ENCODE measurements at regions not wholly inside any gene's neighbourhood (a gene's known extent, or its start where the extent isn't known, plus 50 kb on each side); places are given as distances from the start of the nearest gene placed in this dataset.
A peak's percentile ranks its signal among the peaks of the same experiment; 100 is the strongest.

DNA sequence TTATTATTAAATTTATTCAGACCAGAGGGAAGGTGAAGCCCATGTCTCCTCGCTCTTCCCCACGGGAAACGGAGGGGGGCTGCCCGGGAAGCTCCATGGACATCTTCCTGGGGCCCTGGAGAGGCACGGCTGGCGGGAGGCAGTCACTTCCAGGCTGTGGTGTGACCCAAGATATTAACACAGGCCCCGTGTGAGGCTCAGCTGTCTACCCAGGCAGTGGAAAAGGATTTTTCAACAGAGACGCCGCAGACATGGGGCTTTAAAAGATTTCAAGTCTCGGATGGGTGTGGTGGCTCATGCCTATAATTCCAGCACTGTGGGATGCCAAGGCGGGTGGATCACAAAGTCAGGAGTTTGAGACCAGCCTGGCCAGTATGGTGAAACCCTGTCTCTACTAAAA, 117.9 kb downstream of the ERMARD start:
- no peaks in the 10 kb centered on the region for H3K27me3 ChIP-seq (replicated peaks)
- H3K27ac ChIP-seq: no peak overlapping the region
- H3K9me3 ChIP-seq (replicated peaks): 0 out of 2 replicates have a peak, but pooled peaks cover 2% of the 10 kb centered on the region
- no peak overlapping the region for H3K4me3 ChIP-seq
- no peaks in the 10 kb centered on the region for H3K4me1 ChIP-seq (replicated peaks)
- peak in 1 of 2 experiments; percentile 32 for DNase-seq (ENCODE audit: low read depth in 1 of 2, low spot score in 2 of 2)
- H3K36me3 ChIP-seq: no peaks in the 10 kb centered on the region

GRCh38 chr6:169868458-169868857, 117.0 kb downstream of the ERMARD start:
- no peaks in the 10 kb centered on the region for H3K27me3 ChIP-seq (replicated peaks)
- no peak overlapping the region for H3K4me3 ChIP-seq
- peak in 1 of 2 experiments; percentile 31 for DNase-seq (ENCODE audit: low read depth in 1 of 2, low spot score in 2 of 2)
- no peaks in the 10 kb centered on the region for H3K36me3 ChIP-seq
- H3K9me3 ChIP-seq (replicated peaks): 0 out of 2 replicates have a peak, but pooled peaks cover 2% of the 10 kb centered on the region
- H3K27ac ChIP-seq: no peak overlapping the region
- no peaks in the 10 kb centered on the region for H3K4me1 ChIP-seq (replicated peaks)

- Histone ChIP-seq H3K9me3 (replicated peaks) (0 out of 2 replicates have a peak, but pooled peaks cover 2% of the 10 kb centered on the region), H3K27me3 (replicated peaks) (no peaks in the 10 kb centered on the region), H3K36me3 (no peaks in the 10 kb centered on the region), H3K27ac (no peak overlapping the region), H3K4me3 (no peak overlapping the region), H3K4me1 (replicated peaks) (no peaks in the 10 kb centered on the region)
- DNase-seq (ENCODE audit: low read depth in 1 of 2, low spot score in 2 of 2): peak in 1 of 2 experiments; percentile 35
Observed at GRCh38 chr6:169867751-169868191, 116.3 kb downstream of the ERMARD start.

DNA sequence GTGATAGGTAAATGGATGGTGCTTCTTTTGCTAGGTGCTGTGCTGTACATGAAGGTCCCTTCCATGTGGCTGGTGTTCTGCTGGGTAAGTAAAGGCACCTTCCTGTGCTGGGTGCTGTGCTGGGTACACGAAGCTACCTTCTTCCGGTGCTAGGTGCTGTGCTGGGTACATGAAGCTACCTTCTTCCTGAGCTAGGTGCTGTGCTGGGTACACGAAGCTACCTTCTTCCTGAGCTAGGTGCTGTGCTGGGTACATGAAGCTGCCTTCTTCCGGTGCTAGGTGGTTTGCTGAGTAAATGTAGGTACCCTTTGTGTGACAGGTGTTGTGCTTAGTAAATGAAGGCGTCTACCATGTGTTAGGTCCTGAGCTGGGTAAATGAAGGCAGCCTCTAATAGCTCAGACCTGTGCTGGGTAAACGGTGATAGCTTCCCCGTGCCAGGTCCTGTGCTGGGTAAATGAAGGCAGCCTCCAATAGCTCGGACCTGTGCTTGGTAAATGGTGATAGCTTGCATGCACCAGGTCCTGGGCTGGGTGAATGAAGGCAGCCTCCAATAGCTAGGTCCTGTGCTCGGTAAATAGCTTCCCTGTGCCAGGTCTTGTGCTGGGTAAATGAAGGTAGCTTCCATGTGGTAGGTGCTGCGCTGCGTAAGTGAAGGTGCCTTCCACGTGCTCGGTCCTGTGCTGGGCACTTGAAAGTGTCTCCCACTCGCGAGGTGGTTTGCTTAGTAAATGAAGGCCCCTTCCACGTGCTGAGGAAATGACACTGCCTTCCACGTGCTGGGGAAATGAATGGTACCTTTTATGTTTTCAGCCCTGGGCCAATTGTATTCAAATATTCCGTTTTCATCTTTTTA, 115.5 kb downstream of the ERMARD start:
- H3K27me3 ChIP-seq (replicated peaks): no peaks in the 10 kb centered on the region
- no peaks in the 10 kb centered on the region for H3K4me1 ChIP-seq (replicated peaks)
- no peak overlapping the region for H3K27ac ChIP-seq
- H3K9me3 ChIP-seq (replicated peaks): 0 out of 2 replicates have a peak, but pooled peaks cover 2% of the 10 kb centered on the region
- no peak overlapping the region for H3K4me3 ChIP-seq
- peak in 1 of 2 experiments; percentile 24 for DNase-seq (ENCODE audit: low read depth in 1 of 2, low spot score in 2 of 2)
- no peaks in the 10 kb centered on the region for H3K36me3 ChIP-seq

DNA sequence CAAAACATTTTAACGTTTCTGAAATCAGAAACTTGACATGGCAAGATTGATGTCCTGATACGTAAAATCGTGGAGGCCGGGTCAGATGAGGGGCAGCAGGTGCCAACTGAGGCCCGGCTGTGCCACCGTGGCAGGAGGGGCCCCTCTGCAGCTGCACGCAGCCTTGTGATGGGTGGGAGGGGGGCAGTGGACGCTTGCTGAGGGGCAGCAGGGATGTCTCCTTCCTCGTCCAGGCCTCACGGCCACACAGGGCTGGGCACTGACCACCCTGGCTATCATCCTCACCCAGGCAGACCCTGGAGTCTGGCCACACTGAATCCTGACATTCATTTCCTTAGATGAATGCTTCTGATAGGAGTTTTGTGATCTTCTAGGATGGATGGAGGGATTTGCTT, 114.7 kb downstream of the ERMARD start:
- Histone ChIP-seq H3K27ac (no peak overlapping the region), H3K36me3 (no peaks in the 10 kb centered on the region), H3K4me3 (no peak overlapping the region), H3K4me1 (replicated peaks) (no peaks in the 10 kb centered on the region), H3K9me3 (replicated peaks) (0 out of 2 replicates have a peak, but pooled peaks cover 2% of the 10 kb centered on the region), H3K27me3 (replicated peaks) (no peaks in the 10 kb centered on the region)
- DNase-seq (ENCODE audit: low read depth in 1 of 2, low spot score in 2 of 2): peak in 1 of 2 experiments; percentile 38

DNA sequence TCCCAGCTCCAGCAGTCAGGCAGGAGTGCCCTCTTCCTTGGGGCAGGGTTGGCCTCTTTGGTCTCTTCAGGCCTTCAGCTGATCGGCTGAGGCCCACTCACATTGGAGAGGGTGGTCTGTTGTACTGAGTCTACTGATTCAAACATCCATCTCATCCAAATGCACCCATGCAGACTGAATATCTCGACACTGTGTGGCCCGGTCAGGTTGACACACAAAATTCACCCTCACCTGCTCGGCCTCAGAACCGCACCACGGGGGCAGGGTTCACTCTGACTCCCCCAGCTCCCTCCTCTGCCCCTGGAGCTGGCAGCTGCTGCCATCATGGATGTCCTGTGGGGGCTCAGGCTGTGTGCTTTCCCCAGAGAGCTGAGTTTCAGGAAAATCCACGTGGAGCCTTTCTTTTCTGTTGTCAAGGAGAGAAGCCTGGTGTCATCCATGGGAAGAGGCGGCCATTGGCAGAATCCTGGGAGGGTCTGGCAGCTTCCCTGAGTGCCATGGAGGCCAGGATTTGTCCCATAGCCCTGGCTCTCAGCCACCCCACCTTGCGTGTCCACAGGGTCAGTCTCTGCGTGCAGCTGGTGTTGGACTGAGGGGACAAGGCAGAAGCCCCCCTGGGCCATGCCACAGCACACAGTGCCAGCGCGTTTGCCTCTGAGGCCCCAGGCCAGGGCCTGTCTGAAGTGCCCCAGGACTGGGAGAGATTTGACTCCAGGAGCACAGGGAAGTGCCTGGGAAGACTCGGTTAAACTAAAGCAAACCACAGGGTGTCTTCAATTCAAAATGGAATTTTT, 114.1 kb downstream of the ERMARD start:
- 0 out of 2 replicates have a peak, but pooled peaks cover 5% of the 10 kb centered on the region for H3K9me3 ChIP-seq (replicated peaks)

GRCh38 chr6:169864148-169865020, 113.0 kb downstream of the ERMARD start:
- DNase-seq (ENCODE audit: low read depth in 1 of 2, low spot score in 2 of 2): peak in 1 of 2 experiments; percentile 33
- H3K27me3 ChIP-seq (replicated peaks): no peaks in the 10 kb centered on the region
- H3K4me3 ChIP-seq: no peak overlapping the region
- H3K4me1 ChIP-seq (replicated peaks): no peaks in the 10 kb centered on the region
- no peaks in the 10 kb centered on the region for H3K36me3 ChIP-seq
- H3K27ac ChIP-seq: no peak overlapping the region
- 0 out of 2 replicates have a peak, but pooled peaks cover 5% of the 10 kb centered on the region for H3K9me3 ChIP-seq (replicated peaks)

More for the DNA sequence above, 114.1 kb downstream of the ERMARD start:
- H3K27me3 ChIP-seq (replicated peaks): no peaks in the 10 kb centered on the region
- H3K27ac ChIP-seq: no peak overlapping the region
- no peaks in the 10 kb centered on the region for H3K36me3 ChIP-seq
- DNase-seq (ENCODE audit: low read depth in 1 of 2, low spot score in 2 of 2): peak in 1 of 2 experiments; percentile 30
- no peak overlapping the region for H3K4me3 ChIP-seq
- H3K4me1 ChIP-seq (replicated peaks): no peaks in the 10 kb centered on the region

GRCh38 chr6:169863710-169864109, 112.3 kb downstream of the ERMARD start:
- Histone ChIP-seq H3K36me3 (no peaks in the 10 kb centered on the region), H3K4me1 (replicated peaks) (no peaks in the 10 kb centered on the region), H3K9me3 (replicated peaks) (0 out of 2 replicates have a peak, but pooled peaks cover 5% of the 10 kb centered on the region), H3K27me3 (replicated peaks) (no peaks in the 10 kb centered on the region), H3K4me3 (no peak overlapping the region), H3K27ac (no peak overlapping the region)
- DNase-seq (ENCODE audit: low read depth in 1 of 2, low spot score in 2 of 2): no peak

DNA sequence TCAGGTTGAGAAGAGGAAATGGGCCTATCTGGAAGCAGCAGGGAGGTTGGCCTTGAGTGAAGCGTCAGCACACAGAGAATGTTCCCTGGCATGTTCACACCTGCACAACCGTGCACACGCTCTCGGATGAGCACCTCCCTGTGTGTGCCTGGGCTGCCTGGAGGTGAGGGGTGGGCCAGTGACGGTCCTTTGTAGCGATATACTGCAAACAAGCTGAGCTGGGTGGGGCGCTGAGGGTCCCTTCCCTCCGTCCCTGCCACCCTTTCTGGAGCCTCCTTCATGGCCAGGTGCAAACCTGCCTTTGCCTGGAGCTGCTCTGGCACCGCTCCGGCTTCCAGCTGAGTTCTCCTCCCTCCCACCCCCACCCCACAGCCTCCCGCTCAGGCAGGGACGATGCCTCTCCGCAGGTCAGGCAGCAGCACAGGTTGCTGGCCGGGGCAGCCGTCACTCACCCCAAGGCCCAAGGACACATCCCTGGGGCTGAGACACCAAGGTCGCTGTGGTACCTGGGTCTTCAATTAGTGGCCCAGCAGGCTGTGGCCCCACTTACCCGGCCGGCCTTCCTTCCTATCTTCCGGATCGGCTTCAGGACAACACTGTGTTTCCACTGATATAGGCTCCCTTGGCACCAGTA, 111.6 kb downstream of the ERMARD start:
- H3K9me3 ChIP-seq (replicated peaks): 0 out of 2 replicates have a peak, but pooled peaks cover 5% of the 10 kb centered on the region
- no peaks in the 10 kb centered on the region for H3K4me1 ChIP-seq (replicated peaks)
- no peaks in the 10 kb centered on the region for H3K27me3 ChIP-seq (replicated peaks)
- no peak overlapping the region for H3K27ac ChIP-seq
- H3K36me3 ChIP-seq: no peaks in the 10 kb centered on the region
- DNase-seq (ENCODE audit: low read depth in 1 of 2, low spot score in 2 of 2): peak in 1 of 2 experiments; percentile 22
- no peak overlapping the region for H3K4me3 ChIP-seq

- H3K36me3 ChIP-seq: no peaks in the 10 kb centered on the region
- no peaks in the 10 kb centered on the region for H3K4me1 ChIP-seq (replicated peaks)
- no peak overlapping the region for H3K27ac ChIP-seq
- no peaks in the 10 kb centered on the region for H3K27me3 ChIP-seq (replicated peaks)
- H3K9me3 ChIP-seq (replicated peaks): 0 out of 2 replicates have a peak, but pooled peaks cover 5% of the 10 kb centered on the region
- DNase-seq (ENCODE audit: low read depth in 1 of 2, low spot score in 2 of 2): peak in 1 of 2 experiments; percentile 21
- no peak overlapping the region for H3K4me3 ChIP-seq
Observed at GRCh38 chr6:169862043-169862891, 110.8 kb downstream of the ERMARD start.

GRCh38 chr6:169861431-169862042, 110.1 kb downstream of the ERMARD start:
- no peaks in the 10 kb centered on the region for H3K4me1 ChIP-seq (replicated peaks)

More at GRCh38 chr6:169861431-169862042, 110.1 kb downstream of the ERMARD start:
- Histone ChIP-seq H3K36me3 (no peaks in the 10 kb centered on the region), H3K4me3 (no peak overlapping the region), H3K27me3 (replicated peaks) (no peaks in the 10 kb centered on the region), H3K27ac (no peak overlapping the region), H3K9me3 (replicated peaks) (0 out of 2 replicates have a peak, but pooled peaks cover 3% of the 10 kb centered on the region)
- DNase-seq (ENCODE audit: low read depth in 1 of 2, low spot score in 2 of 2): peak in 1 of 2 experiments; percentile 24
